ENCODE measurements at regions not wholly inside any gene's neighbourhood (a gene's known extent, or its start where the extent isn't known, plus 50 kb on each side); places are given as distances from the start of the nearest gene placed in this dataset.

DNA sequence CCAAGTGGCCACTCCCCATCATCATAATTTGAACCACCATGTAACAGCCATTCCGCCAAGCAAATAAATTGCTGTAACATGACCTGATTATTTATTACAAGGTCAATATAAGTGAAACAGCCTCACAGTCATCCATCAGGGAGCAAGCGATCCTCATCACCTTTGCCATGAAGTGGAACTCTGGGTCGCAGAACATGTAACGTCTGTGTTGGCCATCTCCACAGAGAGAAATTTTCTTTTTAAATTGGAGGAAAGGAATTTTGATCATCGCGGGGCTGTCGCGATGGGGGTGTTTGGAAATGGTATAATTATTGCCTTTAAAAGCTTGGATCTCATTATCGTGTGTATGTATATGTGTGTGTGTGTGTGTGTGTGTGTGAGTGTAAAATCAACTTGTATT is 90.2 kb downstream of the SHOX start:
- Histone ChIP-seq H3K27me3 (ENCODE audit: control insufficient read depth, insufficient read depth, low read length) (no peaks in the 10 kb centered on the region), H3K9ac (no peak overlapping the region), H3K4me1 (no peaks in the 10 kb centered on the region), H3K4me3 (ENCODE audit: low read depth, low read length) (no peak overlapping the region), H3K9me3 (ENCODE audit: control insufficient read depth, low read length) (no peaks in the 10 kb centered on the region), H3K27ac (no peak overlapping the region), H3K79me2 (no peaks in the 10 kb centered on the region), H2AFZ (no peak overlapping the region), H3K4me2 (ENCODE audit: low read length) (no peak overlapping the region), H3K36me3 (ENCODE audit: control insufficient read depth, insufficient read depth, low read length) (no peaks in the 10 kb centered on the region)
- TF ChIP-seq, protein P1, sequence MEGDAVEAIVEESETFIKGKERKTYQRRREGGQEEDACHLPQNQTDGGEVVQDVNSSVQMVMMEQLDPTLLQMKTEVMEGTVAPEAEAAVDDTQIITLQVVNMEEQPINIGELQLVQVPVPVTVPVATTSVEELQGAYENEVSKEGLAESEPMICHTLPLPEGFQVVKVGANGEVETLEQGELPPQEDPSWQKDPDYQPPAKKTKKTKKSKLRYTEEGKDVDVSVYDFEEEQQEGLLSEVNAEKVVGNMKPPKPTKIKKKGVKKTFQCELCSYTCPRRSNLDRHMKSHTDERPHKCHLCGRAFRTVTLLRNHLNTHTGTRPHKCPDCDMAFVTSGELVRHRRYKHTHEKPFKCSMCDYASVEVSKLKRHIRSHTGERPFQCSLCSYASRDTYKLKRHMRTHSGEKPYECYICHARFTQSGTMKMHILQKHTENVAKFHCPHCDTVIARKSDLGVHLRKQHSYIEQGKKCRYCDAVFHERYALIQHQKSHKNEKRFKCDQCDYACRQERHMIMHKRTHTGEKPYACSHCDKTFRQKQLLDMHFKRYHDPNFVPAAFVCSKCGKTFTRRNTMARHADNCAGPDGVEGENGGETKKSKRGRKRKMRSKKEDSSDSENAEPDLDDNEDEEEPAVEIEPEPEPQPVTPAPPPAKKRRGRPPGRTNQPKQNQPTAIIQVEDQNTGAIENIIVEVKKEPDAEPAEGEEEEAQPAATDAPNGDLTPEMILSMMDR (IDR thresholded peaks at IDR 0.05) = no peak

- Histone ChIP-seq H3K4me2 (ENCODE audit: low read length) (no peak overlapping the region), H3K27me3 (ENCODE audit: control insufficient read depth, insufficient read depth, low read length) (no peaks in the 10 kb centered on the region), H3K4me3 (ENCODE audit: low read depth, low read length) (no peak overlapping the region), H3K9me3 (ENCODE audit: control insufficient read depth, low read length) (no peaks in the 10 kb centered on the region), H3K4me1 (no peaks in the 10 kb centered on the region), H3K36me3 (ENCODE audit: control insufficient read depth, insufficient read depth, low read length) (no peaks in the 10 kb centered on the region), H3K79me2 (no peaks in the 10 kb centered on the region), H3K9ac (no peak overlapping the region), H3K27ac (no peak overlapping the region), H2AFZ (no peak overlapping the region)
- TF ChIP-seq, protein P1 (IDR thresholded peaks at IDR 0.05) = no peak
Observed at GRCh38 chrX:720250-720649, 89.7 kb downstream of the SHOX start.

GRCh38 chrX:716136-716535 is 85.5 kb downstream of the SHOX start:
- Histone ChIP-seq H3K4me3 (ENCODE audit: low read depth, low read length) (no peak overlapping the region), H2AFZ (no peak overlapping the region)
- TF ChIP-seq, protein P1 (IDR thresholded peaks at IDR 0.05) = no peak

DNA sequence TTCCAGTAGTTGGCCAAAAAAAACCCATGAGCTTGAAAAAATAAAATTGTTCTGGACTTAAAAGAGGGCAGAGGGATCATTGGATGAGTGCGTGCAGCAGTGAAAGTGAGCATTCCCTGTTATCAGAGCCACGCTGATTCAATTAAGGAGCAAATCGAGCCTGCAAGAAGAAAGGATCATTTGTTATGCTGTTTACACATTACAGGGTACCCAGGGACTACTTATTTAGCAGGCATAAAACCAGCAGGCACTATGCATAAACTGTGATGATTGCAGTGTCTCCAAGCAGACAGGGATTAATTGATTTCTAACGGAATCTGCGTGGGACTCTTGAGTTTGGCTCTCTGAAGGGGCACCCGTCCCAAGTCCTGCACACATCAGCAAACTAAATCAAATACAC is 83.5 kb downstream of the SHOX start:
- H3K9me3 ChIP-seq (ENCODE audit: control insufficient read depth, low read length) = no peaks in the 10 kb centered on the region

More at GRCh38 chrX:716136-716535, 85.5 kb downstream of the SHOX start:
- Histone ChIP-seq H3K79me2 (no peaks in the 10 kb centered on the region), H3K36me3 (ENCODE audit: control insufficient read depth, insufficient read depth, low read length) (no peaks in the 10 kb centered on the region), H3K4me2 (ENCODE audit: low read length) (no peak overlapping the region), H3K4me1 (no peaks in the 10 kb centered on the region), H3K9ac (no peak overlapping the region), H3K27ac (no peak overlapping the region), H3K27me3 (ENCODE audit: control insufficient read depth, insufficient read depth, low read length) (no peaks in the 10 kb centered on the region), H3K9me3 (ENCODE audit: control insufficient read depth, low read length) (no peaks in the 10 kb centered on the region)

More for the DNA sequence above, 83.5 kb downstream of the SHOX start:
- no peak overlapping the region for H3K9ac ChIP-seq
- H3K27ac ChIP-seq = no peak overlapping the region
- H3K79me2 ChIP-seq = no peaks in the 10 kb centered on the region
- no peaks in the 10 kb centered on the region for H3K36me3 ChIP-seq (ENCODE audit: control insufficient read depth, insufficient read depth, low read length)
- H2AFZ ChIP-seq = no peak overlapping the region
- TF ChIP-seq, protein P1 (IDR thresholded peaks at IDR 0.05) = no peak
- H3K4me3 ChIP-seq (ENCODE audit: low read depth, low read length) = no peak overlapping the region
- no peaks in the 10 kb centered on the region for H3K4me1 ChIP-seq
- no peak overlapping the region for H3K4me2 ChIP-seq (ENCODE audit: low read length)
- H3K27me3 ChIP-seq (ENCODE audit: control insufficient read depth, insufficient read depth, low read length) = no peaks in the 10 kb centered on the region

All from parathyroid adenoma (tissue), 2 donors.